Lower leg skin (tissue), 4 donors: ENCODE measurements at regions not wholly inside any gene's neighbourhood (a gene's known extent, or its start where the extent isn't known, plus 50 kb on each side); places are given as distances from the start of the nearest gene placed in this dataset.
"Not testable (repeated sequence)": the region's sequence is repeated elsewhere in the genome, so short reads cannot be mapped to it uniquely, and the experiment has no call there.

ENCODE experiments used
- DNase-seq, 2 donors: peaks; one replicate each; pipeline ENCODE4 v3.0.0-alpha.2; 2019; ENCODE audit warnings: low spot score in 2 of 2
- H3K4me3 ChIP-seq: fragments of 200-600 bp; sonication (generic); 2 replicates; pipeline ENCODE4 v1.5.1; 2017; ENCODE audit warnings: mild to moderate bottlenecking, low read depth; ENCODE audit not compliant: poor library complexity, severe bottlenecking
- CTCF ChIP-seq, 3 donors: fragments of 450-650 bp; IDR thresholded peaks; one replicate each; pipeline ENCODE4 v1.5.1; 2016; ENCODE audit warnings: antibody characterized with exemption in 3 of 3, mild to moderate bottlenecking in 3 of 3, moderate library complexity in 2 of 3
- POLR2A ChIP-seq, 2 donors: fragments of 450-650 bp; IDR thresholded peaks; one replicate each; pipeline ENCODE4 v1.6.1; 2016 to 2017; ENCODE audit warnings: antibody characterized with exemption in 2 of 2, mild to moderate bottlenecking in 1 of 2, moderate library complexity in 1 of 2
- WGBS, 2 donors: methylation state at CpG; one replicate each; pipeline ENCODE4 v1.1.5; 2018; 5-methylcytosine and 5-hydroxymethylcytosine counted together
- intact Hi-C: fragments of 100-400 bp; cut with DNase I; formaldehyde crosslinking; loops from one replicate; pipeline ENCODE4 v1.15.0; 2023; ENCODE audit warnings: low total_unique reads

- 90 to 92% methylated on average over 4 of the region's 4 CpGs for WGBS, 2 donors
- DNase-seq, result no peak
- H3K4me3 ChIP-seq, result no peak overlapping the region
- intact Hi-C loops, result no loop called here
- TF ChIP-seq CTCF (IDR thresholded peaks at IDR 0.05) (no peak), POLR2A (IDR thresholded peaks at IDR 0.05) (no peak)
Measured at GRCh38 chr1:25116832-25117231, 115.5 kb downstream of the SYF2 start.

- H3K4me3 ChIP-seq, intact Hi-C loops, DNase-seq: not testable (repeated sequence)
- 94% methylated on average over 7 of the region's 7 CpGs for WGBS, 2 donors
Measured at GRCh38 chr1:25116117-25116516, 116.2 kb downstream of the SYF2 start.

GRCh38 chr1:25113731-25114130, 118.6 kb downstream of the SYF2 start:
- intact Hi-C loops, result no loop called here
- H3K4me3 ChIP-seq, result no peak overlapping the region
- whole genome bisulfite sequencing, 2 donors, result 85 to 86% methylated on average over 4 of the region's 4 CpGs
- no peak for DNase-seq
- TF ChIP-seq CTCF (IDR thresholded peaks at IDR 0.05) (no peak), POLR2A (IDR thresholded peaks at IDR 0.05) (no peak)

GRCh38 chr1:25113086-25113485, 119.2 kb downstream of the SYF2 start:
- DNase-seq, result no peak
- H3K4me3 ChIP-seq, result no peak overlapping the region
- 60 to 76% methylated on average over 3 of the region's 3 CpGs for WGBS, 2 donors
- no peak for TF ChIP-seq POLR2A (IDR thresholded peaks at IDR 0.05)
- TF ChIP-seq CTCF (IDR thresholded peaks at IDR 0.05), result no peak
- intact Hi-C loops, result no loop called here

- intact Hi-C loops, result no loop called here
- no peak for TF ChIP-seq POLR2A (IDR thresholded peaks at IDR 0.05)
- H3K4me3 ChIP-seq, result no peak overlapping the region
- WGBS, 2 donors, result 78 to 86% methylated on average over 6 of the region's 6 CpGs
- no peak for DNase-seq
Measured at GRCh38 chr1:25112400-25112799, 119.9 kb downstream of the SYF2 start.

GRCh38 chr1:25111706-25112105, 120.6 kb downstream of the SYF2 start:
- H3K4me3 ChIP-seq, result no peak overlapping the region
- no peak for DNase-seq
- whole genome bisulfite sequencing, 2 donors, result 70 to 72% methylated on average over 7 of the region's 7 CpGs
- TF ChIP-seq POLR2A (IDR thresholded peaks at IDR 0.05) (no peak), CTCF (IDR thresholded peaks at IDR 0.05) (no peak)
- intact Hi-C loops, result no loop called here

GRCh38 chr1:25110485-25110884, 121.8 kb downstream of the SYF2 start:
- WGBS, 2 donors, result 93 to 94% methylated on average over 7 of the region's 7 CpGs
- DNase-seq, result no peak
- intact Hi-C loops, result no loop called here
- TF ChIP-seq CTCF (IDR thresholded peaks at IDR 0.05) (no peak), POLR2A (IDR thresholded peaks at IDR 0.05) (no peak)
- no peak overlapping the region for H3K4me3 ChIP-seq
